ENCODE measurements at regions not wholly inside any gene's neighbourhood (a gene's known extent, or its start where the extent isn't known, plus 50 kb on each side); places are given as distances from the start of the nearest gene placed in this dataset.

GRCh38 chr16:60031740-60032139 is 1297.6 kb upstream of the GOT2 start:
- Histone ChIP-seq H3K9ac (ENCODE audit: control insufficient read depth, insufficient read depth, low read length) (no peak overlapping the region), H3K4me3 (no peak overlapping the region), H3K27me3 (replicated peaks in 1 of 2; ENCODE audit: control insufficient read depth in 2 of 2, insufficient read depth in 2 of 2, low read length in 1 of 2) (no peaks in the 10 kb centered on the region), H3K36me3 (ENCODE audit: control insufficient read depth in 2 of 2, insufficient read depth in 2 of 2, low read length in 1 of 2) (no peaks in the 10 kb centered on the region), H3K79me2 (ENCODE audit: control insufficient read depth, insufficient read depth, low read length) (no peaks in the 10 kb centered on the region), H3K9me3 (replicated peaks; ENCODE audit: control insufficient read depth, insufficient read depth, low read length) (no peaks in the 10 kb centered on the region), H2AFZ (ENCODE audit: control insufficient read depth, low read depth, low read length) (no peak overlapping the region), H3K4me1 (ENCODE audit: control insufficient read depth, insufficient read depth, low read length) (no peaks in the 10 kb centered on the region), H3K4me2 (ENCODE audit: control insufficient read depth, insufficient read depth) (no peak overlapping the region), H3K27ac (ENCODE audit: control insufficient read depth, insufficient read depth) (no peak overlapping the region), H4K20me1 (ENCODE audit: control insufficient read depth, insufficient read depth) (no peaks in the 10 kb centered on the region)
- ChIA-PET CTCF (no interaction called here), POLR2A (no interaction called here), RAD21 (ENCODE audit: unreplicated experiment) (no interaction called here), SMC1A (ENCODE audit: uncharacterized antibody, unreplicated experiment) (no interaction called here)
- BruUV-seq (replicated peaks), result no TSS peak
- in situ Hi-C loops (cut with MboI) (no loop called here), intact Hi-C loops (cut with micrococcal nuclease; ENCODE audit: unreplicated experiment) (no loop called here)
- DNase-seq (ENCODE audit: low read depth, low spot score) (no peak), FAIRE-seq (no peak), ATAC-seq (no peak)
- WGBS (ENCODE audit: insufficient coverage, insufficient replicate concordance, low lambda C conversion rate, missing lambda C conversion rate), result 0% methylated on average over 1 of the region's 1 CpG
- TF ChIP-seq BACH1 (IDR thresholded peaks at IDR 0.05; ENCODE audit: borderline replicate concordance) (no peak), CTCF (IDR thresholded peaks at IDR 0.05 in 2 of 3, conservative IDR thresholded peaks at IDR 0.05 in 1 of 3; ENCODE audit: control insufficient read depth in 2 of 3, extremely low read depth in 1 of 3, insufficient read depth in 1 of 3, low read depth in 3 of 3, low read length in 3 of 3) (no peak), MXI1 (IDR thresholded peaks at IDR 0.05; ENCODE audit: low read depth, low read length) (no peak), EED (IDR thresholded peaks at IDR 0.05; ENCODE audit: low read depth) (no peak), NKRF (conservative IDR thresholded peaks at IDR 0.05) (no peak), PML (IDR thresholded peaks at IDR 0.05; ENCODE audit: low read length) (no peak), PBX3 (IDR thresholded peaks at IDR 0.05; ENCODE audit: insufficient replicate concordance, low read depth, low read length) (no peak), BCLAF1 (IDR thresholded peaks at IDR 0.05) (no peak), MAX (IDR thresholded peaks at IDR 0.05; ENCODE audit: low read depth, low read length) (no peak), CUX1 (IDR thresholded peaks at IDR 0.05; ENCODE audit: insufficient replicate concordance, low read depth, low read length) (no peak), ZSCAN29 (IDR thresholded peaks at IDR 0.05) (no peak)
